WI38 (cell line): ENCODE measurements at regions not wholly inside any gene's neighbourhood (a gene's known extent, or its start where the extent isn't known, plus 50 kb on each side); places are given as distances from the start of the nearest gene placed in this dataset.
A peak's percentile ranks its signal among the peaks of the same experiment; 100 is the strongest.
"Not testable (repeated sequence)": the region's sequence is repeated elsewhere in the genome, so short reads cannot be mapped to it uniquely, and the experiment has no call there.

ENCODE experiments used
- H3K4me3 ChIP-seq: 2 replicates; pipeline ENCODE4 v1.5.1; 2011; ENCODE audit warnings: low read depth, mild to moderate bottlenecking, control low read depth, low read length
- CTCF ChIP-seq: IDR thresholded peaks from 2 replicates; pipeline ENCODE4 v1.5.1; 2012; ENCODE audit warnings: low read depth, mild to moderate bottlenecking, control low read depth, low read length

GRCh38 chr2:231644426-231644825 is 51.8 kb downstream of the TEX44 start:
- no peak overlapping the region for H3K4me3 ChIP-seq
- no peak for TF ChIP-seq CTCF

- H3K4me3 ChIP-seq: no peak overlapping the region
- no peak for TF ChIP-seq CTCF
Observed at GRCh38 chr2:231646476-231646875, 53.8 kb downstream of the TEX44 start.

- H3K4me3 ChIP-seq: no peak overlapping the region
- TF ChIP-seq CTCF: peak; percentile 41
Observed at GRCh38 chr2:231648579-231649174, 56.0 kb downstream of the TEX44 start.

GRCh38 chr2:231651561-231651960 is 56.8 kb upstream of the PTMA start:
- H3K4me3 ChIP-seq: not testable (repeated sequence)

- TF ChIP-seq CTCF: no peak
- H3K4me3 ChIP-seq: no peak overlapping the region
Observed at GRCh38 chr2:231655488-231655887, 52.8 kb upstream of the PTMA start.

GRCh38 chr2:231655894-231656293 is 52.4 kb upstream of the PTMA start:
- H3K4me3 ChIP-seq: no peak overlapping the region
- no peak for TF ChIP-seq CTCF
